Fibroblast of the conjunctiva (primary cell): ENCODE measurements at regions not wholly inside any gene's neighbourhood (a gene's known extent, or its start where the extent isn't known, plus 50 kb on each side); places are given as distances from the start of the nearest gene placed in this dataset.
"Not testable (repeated sequence)": the region's sequence is repeated elsewhere in the genome, so short reads cannot be mapped to it uniquely, and the experiment has no call there.

Source experiments
- DNase-seq: peaks from one replicate; pipeline ENCODE4 v3.0.0-alpha.2; 2010; ENCODE audit warnings: low read depth

DNA sequence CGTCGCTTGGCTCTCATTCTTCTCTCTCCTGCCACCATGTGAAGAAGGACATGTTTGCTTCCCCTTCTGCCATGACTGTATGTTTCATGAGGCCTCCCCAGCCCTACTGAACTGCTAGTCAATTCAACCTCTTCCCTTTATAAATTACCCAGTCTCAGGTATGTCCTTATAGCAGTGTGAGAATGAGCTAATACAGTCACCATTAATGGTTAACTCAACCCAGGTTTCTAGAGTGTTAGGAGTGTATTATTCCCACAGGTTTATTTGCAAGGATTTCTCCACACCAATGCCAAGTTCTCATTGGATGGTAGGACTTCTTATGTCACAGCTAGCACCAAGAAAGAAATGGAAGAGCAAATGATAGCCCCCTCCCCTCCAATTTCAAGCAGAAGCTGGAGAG lies 71.9 kb downstream of the DYNAP start:
- DNase-seq, result no peak

DNA sequence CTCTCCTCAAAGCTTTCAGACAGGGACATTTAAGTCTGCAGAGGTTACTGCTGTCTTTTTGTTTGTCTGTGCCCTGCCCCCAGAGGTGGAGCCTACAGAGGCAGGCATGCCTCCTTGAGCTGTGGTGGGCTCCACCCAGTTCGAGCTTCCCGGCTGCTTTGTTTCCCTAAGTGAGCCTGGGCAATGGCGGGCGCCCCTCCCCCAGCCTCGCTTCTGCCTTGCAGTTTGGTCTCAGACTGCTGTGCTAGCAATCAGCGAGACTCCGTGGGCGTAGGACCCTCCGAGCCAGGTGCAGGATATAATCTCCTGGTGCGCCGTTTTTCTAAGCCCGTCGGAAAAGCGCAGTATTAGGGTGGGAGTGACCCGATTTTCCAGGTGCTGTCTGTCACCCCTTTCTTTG lies 78.7 kb downstream of the DYNAP start:
- DNase-seq, result not testable (repeated sequence)

DNA sequence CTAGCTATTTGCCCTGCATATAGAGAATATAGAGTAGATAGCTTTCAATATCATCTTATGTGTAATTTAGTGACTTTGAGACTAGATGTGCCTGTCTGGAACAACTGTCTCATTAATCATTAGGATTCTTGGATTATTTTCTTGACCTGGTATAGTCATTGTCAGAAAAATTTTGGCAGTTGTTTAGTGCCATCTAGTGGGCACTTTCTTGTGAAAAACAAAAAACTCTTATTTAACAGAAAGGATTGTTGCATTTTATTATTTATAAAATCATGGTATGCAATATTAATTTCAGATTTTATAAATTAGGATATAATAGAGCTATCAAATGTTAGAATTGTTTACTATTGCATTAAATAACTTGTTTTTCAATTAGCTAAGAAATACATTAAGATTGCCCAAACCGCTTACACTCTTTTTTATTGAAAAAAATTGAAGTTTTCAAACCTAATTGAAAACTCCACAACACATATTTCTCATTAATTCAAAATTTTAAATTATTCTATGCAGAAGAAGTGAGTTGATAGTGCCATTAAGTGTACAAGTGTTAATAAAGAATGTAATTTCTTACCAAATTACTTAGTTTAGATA lies 80.3 kb downstream of the DYNAP start:
- DNase-seq, result peak; percentile 16

DNA sequence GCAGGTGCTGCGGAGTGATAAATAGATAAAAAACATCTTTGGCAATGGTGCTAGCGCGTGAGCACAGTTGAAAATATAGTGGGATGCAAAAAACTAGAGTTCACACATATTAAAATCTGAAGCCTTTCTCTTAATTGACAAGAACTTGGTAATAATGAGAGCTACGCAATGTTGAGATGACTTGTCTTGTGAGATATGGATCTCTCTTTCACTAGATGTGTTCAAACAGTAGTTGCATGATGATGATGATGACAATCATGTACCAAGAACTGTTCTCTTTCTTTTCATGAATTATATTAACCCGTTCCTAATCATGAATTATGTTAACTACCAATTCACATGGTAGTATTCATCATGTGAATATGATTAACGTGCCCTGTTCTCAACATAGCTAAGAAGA lies 81.1 kb downstream of the DYNAP start:
- DNase-seq, result no peak

- no peak for DNase-seq
Measured at GRCh38 chr18:54672846-54673475, 81.9 kb downstream of the DYNAP start.

DNA sequence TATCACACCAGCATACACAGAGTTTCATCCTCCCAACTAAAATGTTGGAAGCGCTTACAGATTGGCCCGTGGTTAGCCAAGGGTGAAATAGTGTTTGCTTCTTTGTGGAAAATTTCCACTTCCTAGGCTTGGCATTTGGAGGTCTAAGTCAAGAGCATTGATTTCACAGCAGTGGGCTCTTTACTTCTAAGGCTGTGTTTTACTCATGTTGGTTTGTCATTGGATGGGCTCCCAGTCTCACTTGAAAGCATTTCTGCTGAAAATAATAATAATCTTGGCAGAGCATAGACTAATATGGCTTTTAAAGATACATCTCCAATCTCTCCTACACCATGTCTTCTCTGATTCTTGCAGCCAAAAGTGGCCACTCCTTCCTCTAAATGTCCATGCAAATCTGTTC lies 82.9 kb downstream of the DYNAP start:
- DNase-seq, result no peak

DNA sequence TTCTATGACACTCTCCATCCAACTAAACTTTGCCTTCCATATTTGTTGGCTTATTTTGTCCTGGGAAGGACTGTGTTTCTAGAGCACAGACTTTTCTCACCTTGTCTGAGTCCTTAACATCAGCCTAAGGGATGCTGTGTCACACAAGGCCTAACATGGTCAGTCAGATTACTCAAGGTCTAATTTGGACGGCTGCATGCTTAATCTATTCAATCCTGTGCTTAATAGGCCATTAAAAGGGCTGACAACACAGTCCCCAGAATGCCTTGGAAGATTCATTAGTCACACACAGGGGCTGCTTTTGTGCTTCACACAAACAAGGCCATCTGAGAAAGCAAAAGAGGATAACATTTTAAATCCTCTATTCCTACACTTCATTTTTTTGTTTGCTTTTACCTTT lies 84.0 kb downstream of the DYNAP start:
- no peak for DNase-seq

GRCh38 chr18:54679318-54680149 lies 88.5 kb downstream of the DYNAP start:
- peak; percentile 81 for DNase-seq

DNA sequence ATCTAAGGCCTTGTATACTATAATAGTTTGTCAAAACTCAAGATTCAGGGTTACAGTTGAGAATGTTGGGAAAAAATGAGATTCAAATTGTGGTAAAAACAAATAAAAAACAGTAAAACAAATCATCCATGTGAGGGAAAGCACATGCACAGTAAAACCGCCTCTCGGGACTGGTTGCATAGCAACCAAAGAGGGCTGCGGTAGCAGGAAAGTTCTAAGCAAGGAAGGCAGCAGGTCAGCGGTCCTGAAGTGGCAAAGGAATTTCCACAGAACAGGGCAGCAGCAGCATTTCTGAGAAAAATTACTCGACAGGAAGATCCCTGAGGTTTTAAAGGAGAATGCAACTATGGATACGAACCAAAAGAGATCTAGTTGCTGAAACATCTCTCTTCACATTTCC lies 93.7 kb downstream of the DYNAP start:
- no peak for DNase-seq

DNA sequence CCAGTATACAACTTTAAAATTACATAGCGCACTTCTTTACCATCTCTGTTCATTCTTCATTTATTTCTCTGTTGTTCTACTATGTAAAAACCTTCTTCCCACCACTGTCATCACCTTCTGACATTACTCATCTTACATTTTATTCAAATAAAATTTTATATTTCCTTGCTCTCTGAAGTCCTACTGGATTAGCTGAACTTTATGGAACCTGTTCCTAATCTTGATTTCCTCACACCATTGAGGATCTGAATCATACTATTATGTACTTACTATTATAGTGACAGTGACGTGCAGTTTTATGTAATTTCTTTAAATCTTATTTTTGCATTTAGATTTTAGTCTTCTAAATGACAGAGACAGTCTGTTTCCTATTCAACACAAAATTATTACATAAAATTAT lies 98.3 kb downstream of the DYNAP start:
- DNase-seq, result no peak

DNA sequence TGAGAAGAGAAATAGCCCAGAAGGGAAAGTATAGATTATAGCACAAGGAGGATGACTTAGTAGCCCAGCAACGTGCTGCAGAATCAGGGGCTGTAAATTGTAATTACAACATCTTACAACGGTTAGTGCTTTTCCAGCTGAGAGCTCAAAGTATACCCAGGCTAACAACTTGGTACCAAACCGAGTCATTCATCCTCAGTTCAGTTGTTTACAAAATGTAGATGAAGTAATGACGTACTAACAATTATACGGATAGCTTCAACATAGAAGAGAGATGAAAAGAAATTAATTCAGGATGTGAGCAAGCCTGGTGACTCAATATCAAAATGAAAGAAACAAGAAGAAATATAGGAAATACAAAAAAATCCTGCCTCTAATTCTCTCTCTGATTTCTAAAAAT lies 99.2 kb downstream of the DYNAP start:
- DNase-seq, result no peak

DNA sequence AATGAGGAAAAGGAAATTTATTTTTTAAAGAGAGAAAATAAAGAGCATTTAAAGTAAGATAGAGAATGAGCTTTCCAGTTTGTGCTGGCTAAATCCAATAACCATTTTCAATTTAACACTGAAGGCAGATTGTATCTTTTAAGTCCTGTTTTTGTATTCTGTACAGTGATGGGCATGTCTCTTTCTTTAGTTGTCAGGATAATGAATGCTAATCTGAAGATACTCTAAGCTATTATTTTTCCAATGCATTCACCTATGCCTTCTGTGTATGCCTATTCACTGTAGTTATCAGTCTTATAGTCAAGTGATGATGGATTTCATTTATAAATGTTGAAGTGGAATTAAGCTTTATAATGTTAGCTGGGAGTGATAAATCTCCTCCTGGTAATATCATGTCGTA lies 101.4 kb downstream of the DYNAP start:
- DNase-seq, result no peak

DNA sequence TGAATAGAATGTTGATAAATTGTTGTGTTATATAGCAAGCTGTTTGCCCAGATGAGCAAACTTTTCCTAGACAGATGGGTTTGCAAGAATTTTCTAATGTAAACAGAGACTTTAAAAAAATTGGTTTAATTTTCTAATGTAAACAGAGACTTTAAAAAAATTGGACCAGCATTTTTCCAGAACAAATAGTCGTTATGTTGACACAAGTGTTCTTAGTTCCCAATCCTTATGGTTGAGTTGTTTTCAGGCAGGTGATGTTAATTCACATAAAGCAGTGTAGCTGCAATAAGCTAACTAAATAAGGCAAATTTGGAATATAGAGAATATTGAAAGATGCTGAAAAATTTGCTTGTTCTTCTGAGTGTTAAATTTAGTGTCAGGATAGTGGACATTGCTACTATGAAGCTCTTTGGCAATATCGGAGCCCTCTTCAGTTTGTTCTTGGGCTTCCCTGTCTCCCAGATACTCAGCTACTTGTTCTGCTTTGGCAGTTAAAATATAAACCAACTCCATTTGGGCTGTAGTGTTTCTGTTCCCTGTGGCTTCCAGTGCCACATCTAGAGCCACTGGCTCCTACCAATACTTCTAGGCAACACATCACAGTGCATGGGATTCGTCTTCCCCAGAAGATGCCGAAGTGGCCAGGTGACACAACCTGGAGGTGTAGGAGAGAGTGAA lies 105.7 kb downstream of the DYNAP start:
- DNase-seq, result no peak

DNA sequence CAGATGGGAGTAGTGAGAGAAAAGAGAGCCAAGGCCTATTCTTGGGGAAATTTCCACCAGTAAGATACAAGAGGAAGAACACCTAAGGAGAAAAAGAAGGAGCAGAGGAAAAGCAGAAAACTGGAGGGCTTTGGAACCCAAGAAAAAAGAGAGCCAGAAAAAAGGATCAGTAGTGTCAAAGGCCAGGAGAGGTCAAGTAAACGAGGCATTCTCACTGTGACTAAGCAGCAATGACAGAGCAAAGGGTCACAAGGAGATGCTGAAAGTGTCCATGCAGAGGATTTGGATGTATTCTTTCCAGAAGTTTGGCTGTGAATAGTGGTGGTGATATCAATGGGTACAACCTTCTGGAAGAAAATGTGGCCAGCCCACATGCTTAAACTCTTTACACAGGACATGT lies 109.5 kb downstream of the DYNAP start:
- DNase-seq, result no peak

- peak; percentile 14 for DNase-seq
Measured at GRCh38 chr18:54702686-54703085, 111.6 kb downstream of the DYNAP start.

GRCh38 chr18:54710074-54710899 lies 118.0 kb upstream of the RAB27B start:
- DNase-seq, result no peak

DNA sequence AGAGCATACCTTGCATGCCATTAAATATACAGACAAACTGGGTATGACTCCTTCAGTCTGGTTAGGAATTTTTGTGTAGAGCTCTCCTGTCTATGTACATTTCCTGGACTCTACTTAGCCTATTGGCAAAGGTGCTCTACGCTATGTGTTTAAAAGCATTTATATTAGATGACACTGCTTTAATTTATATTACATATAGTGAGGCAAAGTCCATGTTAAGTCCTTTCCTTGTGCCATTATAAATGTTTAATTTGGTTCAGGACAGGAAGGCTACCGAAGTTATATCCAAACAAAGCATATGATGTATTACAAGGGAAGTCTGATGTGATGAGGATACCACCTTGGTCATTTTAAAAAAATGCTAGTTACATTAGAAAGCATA lies 117.4 kb upstream of the RAB27B start:
- DNase-seq, result no peak

DNA sequence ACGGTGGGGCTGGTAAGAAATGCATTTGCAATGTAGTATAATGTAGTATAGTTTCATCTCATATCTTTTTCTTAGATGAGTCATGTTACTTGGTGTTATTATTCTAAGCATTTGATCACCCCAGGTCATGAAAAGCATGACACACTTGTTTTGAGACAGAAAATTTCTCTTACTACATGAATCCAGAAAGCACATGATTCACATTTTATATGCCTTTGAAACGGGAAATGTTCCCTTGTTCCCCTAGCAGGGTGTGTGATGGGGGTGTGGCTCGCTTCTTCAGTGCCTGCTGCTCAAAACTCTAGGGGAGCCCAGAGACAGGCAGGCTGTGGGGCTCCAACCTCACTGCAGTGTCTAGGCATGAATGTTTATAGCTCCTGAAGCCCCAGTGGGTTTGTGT lies 116.0 kb upstream of the RAB27B start:
- peak; percentile 37 for DNase-seq

DNA sequence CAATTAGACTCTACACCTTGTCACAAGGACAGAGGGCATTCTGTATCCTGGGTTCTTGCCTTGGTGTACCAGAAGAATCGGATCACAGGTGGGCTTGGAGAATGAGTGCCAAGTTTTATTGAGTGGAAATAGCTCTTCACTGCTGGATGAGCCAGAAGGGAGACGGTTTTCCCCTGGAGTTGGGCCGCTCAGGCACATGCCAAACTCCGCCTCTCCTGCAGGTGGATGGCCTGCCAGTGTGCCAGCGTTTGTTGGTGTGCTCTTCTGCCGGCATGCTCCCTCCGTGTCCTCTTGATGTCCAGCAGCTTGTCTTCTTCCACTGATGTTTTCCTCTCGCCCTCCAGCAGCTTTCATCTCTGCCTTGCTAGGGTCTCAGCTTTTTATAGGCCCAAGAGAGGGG lies 115.5 kb upstream of the RAB27B start:
- DNase-seq, result no peak

GRCh38 chr18:54713386-54713785 lies 114.9 kb upstream of the RAB27B start:
- DNase-seq, result no peak

GRCh38 chr18:54714851-54715250 lies 113.4 kb upstream of the RAB27B start:
- DNase-seq, result no peak

DNA sequence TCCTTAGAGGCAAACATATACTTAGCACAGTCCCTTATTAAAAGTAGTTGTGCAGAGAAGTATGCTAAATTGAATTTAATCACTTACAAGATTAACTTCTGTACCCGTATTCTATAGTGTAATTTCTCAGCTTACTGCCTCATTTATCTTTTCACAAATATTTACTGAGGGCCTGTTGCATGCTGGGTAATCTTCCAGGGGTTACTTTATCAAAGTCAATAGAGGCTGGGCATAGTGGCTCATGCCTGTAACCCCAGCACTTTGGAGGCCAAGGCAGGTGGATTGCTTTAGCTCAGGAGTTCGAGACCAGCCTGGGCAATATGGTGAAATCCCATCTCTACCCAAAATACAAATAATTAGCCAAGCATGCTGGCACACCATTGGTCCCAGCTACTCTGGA lies 111.7 kb upstream of the RAB27B start:
- no peak for DNase-seq
